ENCODE measurements at regions not wholly inside any gene's neighbourhood (a gene's known extent, or its start where the extent isn't known, plus 50 kb on each side); places are given as distances from the start of the nearest gene placed in this dataset.

- TF ChIP-seq, protein P1, sequence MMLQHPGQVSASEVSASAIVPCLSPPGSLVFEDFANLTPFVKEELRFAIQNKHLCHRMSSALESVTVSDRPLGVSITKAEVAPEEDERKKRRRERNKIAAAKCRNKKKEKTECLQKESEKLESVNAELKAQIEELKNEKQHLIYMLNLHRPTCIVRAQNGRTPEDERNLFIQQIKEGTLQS (IDR thresholded peaks at IDR 0.05; ENCODE audit: insufficient read depth, low read depth, low read length) = 0 out of 2 replicates have a peak, but pooled peaks have one; percentile 4
- TF ChIP-seq POLR2AphosphoS5 (IDR thresholded peaks at IDR 0.05; ENCODE audit: low read depth, low read length) (no peak), RBBP5 (IDR thresholded peaks at IDR 0.05; ENCODE audit: borderline replicate concordance, low read depth, low read length) (no peak)
Measured at GRCh38 chr9:106286249-106286648, 576.7 kb upstream of the ZNF462 start (continued).

All from H1 (cell line).